ENCODE measurements at regions not wholly inside any gene's neighbourhood (a gene's known extent, or its start where the extent isn't known, plus 50 kb on each side); places are given as distances from the start of the nearest gene placed in this dataset.

DNA sequence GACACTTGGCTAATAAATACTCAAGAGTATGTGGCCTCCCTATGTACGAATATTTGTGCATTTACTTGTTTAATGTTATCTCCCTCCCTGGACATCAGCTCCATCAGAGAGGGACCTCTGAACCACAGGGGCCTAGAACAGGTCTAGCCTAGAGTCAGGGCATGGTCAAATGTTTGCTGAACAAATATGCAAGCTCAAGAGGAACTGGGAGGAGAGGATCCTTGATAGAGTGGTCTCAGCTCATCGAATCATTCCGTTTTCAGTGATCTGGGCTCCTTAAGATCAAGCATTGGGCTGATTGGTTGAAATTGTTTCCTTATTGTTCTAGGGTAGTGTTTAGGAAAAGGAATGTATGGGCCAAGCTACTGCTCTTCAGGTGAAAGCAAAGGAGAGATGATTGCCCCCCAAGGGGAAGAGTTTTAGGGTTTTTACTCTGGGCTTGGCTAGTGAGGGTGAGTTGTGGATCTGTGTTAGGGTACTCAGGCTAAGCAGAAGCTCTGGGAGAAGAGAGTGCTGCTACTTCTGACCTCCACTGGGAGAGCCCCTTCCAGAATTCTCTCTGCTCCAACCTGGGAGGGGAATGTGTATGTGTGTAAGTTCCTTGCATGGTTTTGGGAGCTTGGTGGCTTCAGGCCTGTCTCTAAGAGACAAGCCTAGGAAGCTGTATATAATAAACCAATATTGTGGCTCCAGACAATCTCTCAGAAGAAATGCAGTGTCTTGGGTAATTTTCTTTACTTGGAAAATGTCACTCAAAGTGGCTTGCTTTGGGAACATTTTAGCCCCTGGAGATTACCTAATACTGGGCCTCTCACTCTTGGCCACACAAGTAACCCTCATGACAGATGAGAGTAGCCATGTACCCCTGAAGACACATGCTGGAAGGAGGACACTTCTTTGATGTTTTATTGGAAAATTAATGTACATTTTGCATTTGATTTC lies 110.0 kb downstream of the EMX2 start:
- TF ChIP-seq, protein P1, sequence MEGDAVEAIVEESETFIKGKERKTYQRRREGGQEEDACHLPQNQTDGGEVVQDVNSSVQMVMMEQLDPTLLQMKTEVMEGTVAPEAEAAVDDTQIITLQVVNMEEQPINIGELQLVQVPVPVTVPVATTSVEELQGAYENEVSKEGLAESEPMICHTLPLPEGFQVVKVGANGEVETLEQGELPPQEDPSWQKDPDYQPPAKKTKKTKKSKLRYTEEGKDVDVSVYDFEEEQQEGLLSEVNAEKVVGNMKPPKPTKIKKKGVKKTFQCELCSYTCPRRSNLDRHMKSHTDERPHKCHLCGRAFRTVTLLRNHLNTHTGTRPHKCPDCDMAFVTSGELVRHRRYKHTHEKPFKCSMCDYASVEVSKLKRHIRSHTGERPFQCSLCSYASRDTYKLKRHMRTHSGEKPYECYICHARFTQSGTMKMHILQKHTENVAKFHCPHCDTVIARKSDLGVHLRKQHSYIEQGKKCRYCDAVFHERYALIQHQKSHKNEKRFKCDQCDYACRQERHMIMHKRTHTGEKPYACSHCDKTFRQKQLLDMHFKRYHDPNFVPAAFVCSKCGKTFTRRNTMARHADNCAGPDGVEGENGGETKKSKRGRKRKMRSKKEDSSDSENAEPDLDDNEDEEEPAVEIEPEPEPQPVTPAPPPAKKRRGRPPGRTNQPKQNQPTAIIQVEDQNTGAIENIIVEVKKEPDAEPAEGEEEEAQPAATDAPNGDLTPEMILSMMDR (conservative IDR thresholded peaks at IDR 0.05): no peak
- no peak overlapping the region for H3K27ac ChIP-seq

DNA sequence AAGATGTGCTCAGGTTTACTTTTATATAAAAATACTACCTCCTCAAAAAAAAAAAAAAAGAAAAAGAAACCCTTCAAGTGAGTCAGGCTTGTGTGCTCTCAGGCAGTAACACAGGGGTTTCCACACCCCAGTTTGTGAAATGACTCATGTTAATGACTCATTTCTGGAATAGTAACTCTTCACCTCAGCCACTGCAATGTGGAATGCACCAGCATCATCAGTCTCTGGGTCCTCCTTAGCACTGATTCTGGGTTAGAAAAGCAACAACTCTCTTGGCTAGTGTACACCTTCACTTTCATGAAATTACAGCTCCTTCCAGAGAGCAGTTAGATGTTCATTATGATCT lies 110.6 kb downstream of the EMX2 start:
- TF ChIP-seq, protein P1 (conservative IDR thresholded peaks at IDR 0.05): no peak
- H3K27ac ChIP-seq: no peak overlapping the region

DNA sequence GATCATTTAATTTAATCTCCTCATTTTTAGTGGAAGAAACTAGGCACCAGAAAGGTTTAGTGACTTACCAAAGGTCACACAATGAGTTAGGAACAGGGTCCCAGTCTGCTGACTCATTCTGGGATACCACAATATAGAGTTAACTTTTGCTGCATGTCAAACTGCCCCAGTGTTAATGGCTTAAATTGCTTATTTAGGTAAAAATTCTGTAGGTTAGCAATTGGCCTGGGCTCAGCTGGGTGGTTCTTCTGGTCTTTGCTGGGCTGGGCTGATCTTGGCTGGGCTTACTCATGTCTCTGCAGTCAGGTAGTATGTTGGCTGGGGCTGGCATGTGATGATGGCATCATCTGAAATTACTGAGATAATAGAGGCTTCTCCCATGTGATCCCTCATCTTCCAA lies 111.6 kb downstream of the EMX2 start:
- TF ChIP-seq, protein P1 (conservative IDR thresholded peaks at IDR 0.05): no peak

DNA sequence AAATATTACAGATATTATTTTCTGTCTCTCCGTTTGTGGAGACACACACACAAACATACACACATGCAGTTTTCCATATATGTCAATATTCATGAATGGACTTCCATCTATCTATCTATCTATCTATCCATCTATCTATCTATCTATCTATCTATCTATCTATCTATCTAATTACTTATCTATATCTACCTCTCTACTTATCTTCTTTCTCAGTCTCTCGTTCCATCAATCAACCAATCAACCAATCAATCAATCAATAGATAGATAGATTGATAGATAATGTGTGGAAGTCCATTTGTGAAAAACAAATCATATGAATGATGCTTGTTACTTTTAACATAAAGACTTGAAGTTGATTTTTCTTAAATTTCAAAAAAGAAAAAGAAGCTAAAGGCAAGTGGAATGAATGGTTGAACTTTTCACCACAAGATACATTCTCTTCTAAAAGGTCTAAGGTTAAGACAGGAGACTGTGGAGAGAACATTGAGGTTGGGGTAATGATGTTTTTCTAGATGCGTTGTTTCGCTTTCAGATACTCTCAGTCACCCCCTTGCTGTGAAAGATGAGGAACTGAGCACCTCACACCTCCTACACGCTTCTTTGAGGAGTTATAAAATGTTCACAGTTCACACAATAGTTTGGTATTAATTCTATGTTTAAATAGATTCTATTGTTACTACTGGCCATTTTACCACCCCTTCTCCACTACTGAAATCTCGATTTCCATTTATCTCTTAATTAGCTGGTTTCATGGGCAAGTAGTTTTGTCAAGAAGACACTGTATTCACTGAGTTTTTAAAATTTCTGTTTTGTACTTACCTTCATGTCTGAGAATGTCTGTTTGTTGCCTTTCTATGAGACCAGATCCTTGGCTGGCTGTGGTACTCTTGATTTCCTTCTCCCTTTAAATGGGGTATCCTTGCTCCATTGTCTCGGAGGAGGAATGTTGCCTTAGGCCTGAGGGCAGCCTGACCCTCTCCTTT lies 114.1 kb downstream of the EMX2 start:
- TF ChIP-seq, protein P1 (conservative IDR thresholded peaks at IDR 0.05): no peak
- H3K27ac ChIP-seq: no peak overlapping the region

More for the DNA sequence above, 111.6 kb downstream of the EMX2 start:
- no peak overlapping the region for H3K27ac ChIP-seq

DNA sequence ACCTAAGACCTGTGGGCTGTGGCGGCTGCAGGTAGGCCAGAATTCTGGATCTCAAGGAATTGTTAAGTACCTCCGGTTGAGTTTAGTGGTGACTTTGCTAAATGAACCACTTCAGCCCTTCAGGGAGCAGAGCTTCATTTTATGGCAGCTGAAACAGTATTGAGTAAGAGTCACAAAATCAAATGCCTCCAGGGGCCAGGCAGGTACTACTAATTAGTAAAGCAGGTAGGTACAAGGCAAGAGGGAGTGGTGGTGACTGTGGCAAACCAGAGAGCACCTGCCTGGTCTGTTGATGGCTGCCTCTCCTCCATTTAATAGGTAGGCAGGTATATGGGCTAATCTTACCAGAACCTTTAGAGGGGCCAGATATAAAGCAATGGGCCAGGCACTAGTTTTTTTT lies 118.8 kb downstream of the EMX2 start:
- H3K27ac ChIP-seq: no peak overlapping the region
- TF ChIP-seq, protein P1 (conservative IDR thresholded peaks at IDR 0.05): no peak

DNA sequence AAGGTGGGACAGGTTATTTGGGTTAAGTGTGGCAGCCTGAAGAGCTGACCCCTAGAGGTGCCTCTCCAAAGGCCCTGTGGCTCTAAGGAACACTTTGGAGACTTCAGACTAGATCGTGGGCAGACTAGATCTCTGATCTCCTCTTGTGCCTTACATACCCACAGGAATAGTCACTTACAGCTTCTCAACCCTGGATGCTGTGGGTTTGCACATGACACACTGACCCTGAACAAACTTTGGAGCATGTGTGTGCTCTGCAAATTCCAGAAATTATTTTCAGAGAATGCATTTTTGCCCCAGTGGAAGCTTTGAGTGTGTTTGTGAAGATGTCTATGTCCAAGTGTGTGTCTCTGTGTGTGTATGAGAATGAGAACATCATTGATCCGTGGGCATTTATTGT lies 119.6 kb downstream of the EMX2 start:
- TF ChIP-seq, protein P1 (conservative IDR thresholded peaks at IDR 0.05): no peak
- no peak overlapping the region for H3K27ac ChIP-seq
